Esophagus squamous epithelium (tissue), 4 donors: ENCODE measurements at regions not wholly inside any gene's neighbourhood (a gene's known extent, or its start where the extent isn't known, plus 50 kb on each side); places are given as distances from the start of the nearest gene placed in this dataset.

Experiments
- CTCF ChIP-seq, 6 experiments: fragments of 450-650 bp in 4 of 6; fragments of 200-600 bp in 2 of 6; sonication (generic) in 2 of 6; IDR thresholded peaks; one replicate each; pipeline ENCODE4 v1.5.1; 2016 to 2019; ENCODE audit warnings: antibody characterized with exemption in 6 of 6, mild to moderate bottlenecking in 4 of 6, moderate library complexity in 4 of 6
- POLR2A ChIP-seq, 4 donors: fragments of 450-650 bp; IDR thresholded peaks; one replicate each; pipeline ENCODE4 v1.6.1; 2017; ENCODE audit warnings: antibody characterized with exemption in 4 of 4, mild to moderate bottlenecking in 4 of 4, moderate library complexity in 3 of 4

GRCh38 chr7:37534893-37535610 is 86.4 kb upstream of the ELMO1 start:
- TF ChIP-seq CTCF (IDR thresholded peaks at IDR 0.05) (no peak), POLR2A (IDR thresholded peaks at IDR 0.05) (no peak)
